ENCODE measurements at regions not wholly inside any gene's neighbourhood (a gene's known extent, or its start where the extent isn't known, plus 50 kb on each side); places are given as distances from the start of the nearest gene placed in this dataset.

GRCh38 chr6:2579241-2579761, 171.4 kb downstream of the MYLK4 start:
- TF ChIP-seq CTCF (IDR thresholded peaks at IDR 0.05) = no peak

GRCh38 chr6:2578767-2579166, 172.0 kb downstream of the MYLK4 start:
- TF ChIP-seq CTCF (IDR thresholded peaks at IDR 0.05) = no peak

- no peak for TF ChIP-seq CTCF (IDR thresholded peaks at IDR 0.05)
These were observed 174.2 kb downstream of the MYLK4 start for GRCh38 chr6:2576499-2576898.

GRCh38 chr6:2575236-2575635, 175.5 kb downstream of the MYLK4 start:
- no peak for TF ChIP-seq CTCF (IDR thresholded peaks at IDR 0.05)

DNA sequence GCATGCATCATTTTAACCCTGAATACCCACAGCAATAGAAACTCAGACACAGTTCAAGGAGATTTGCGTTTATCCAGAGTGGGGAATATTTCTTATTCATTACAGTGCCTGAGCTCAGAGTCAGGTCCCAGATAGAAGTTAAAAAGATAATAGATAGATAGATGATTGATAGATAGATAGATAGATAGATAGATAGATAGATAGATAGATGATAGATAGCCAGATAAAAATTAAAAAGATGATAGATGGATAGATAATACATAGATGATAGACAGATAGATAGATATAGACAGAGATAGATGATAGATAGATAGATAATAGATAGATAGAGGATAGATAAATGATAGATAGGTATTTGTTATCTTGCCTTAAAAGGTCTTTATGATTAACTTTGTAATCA, 184.7 kb downstream of the MYLK4 start:
- no peak for TF ChIP-seq CTCF (IDR thresholded peaks at IDR 0.05)

DNA sequence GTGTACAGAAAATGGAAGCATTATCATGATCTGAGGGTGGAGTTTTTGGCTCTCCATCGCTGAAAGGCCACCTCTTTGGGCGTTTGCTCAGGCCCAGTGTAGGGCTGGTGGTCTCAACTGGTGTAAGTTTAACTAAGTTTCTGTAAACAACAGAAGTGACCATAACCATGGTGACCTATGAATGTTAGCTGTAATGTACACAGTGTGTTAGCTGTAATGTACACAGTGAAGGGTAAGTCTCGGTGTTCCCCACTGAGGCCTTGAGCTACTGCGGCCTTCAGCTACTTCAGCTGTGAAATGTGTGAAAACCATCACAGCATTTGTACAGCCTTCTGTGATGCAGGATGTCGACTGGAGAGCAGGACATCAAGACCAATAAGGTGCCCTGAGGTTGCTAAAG, 185.2 kb downstream of the MYLK4 start:
- no peak for TF ChIP-seq CTCF (IDR thresholded peaks at IDR 0.05)

DNA sequence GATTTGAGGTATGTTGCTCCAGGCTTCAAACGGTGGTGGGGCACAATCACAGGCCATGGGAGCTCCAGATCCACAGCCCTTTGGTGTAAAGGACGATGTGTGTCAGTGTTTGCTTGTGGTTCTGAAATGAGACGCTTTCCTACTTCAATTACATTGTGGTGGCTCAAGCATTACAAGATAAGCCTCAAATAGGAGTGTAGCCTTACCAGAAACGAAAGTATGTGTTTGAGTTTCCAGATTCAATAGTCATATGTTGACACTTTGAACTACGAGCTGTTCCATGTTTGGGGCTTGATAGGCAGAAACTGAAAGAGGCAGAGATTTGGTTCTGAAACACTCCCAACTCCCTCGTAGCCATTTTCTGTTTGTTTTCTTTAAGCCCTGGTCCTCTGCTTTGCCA, 187.1 kb downstream of the MYLK4 start:
- no peak for TF ChIP-seq CTCF (IDR thresholded peaks at IDR 0.05)

Measured in LNCAP (cell line).